HS-5 (cell line): ENCODE measurements at regions not wholly inside any gene's neighbourhood (a gene's known extent, or its start where the extent isn't known, plus 50 kb on each side); places are given as distances from the start of the nearest gene placed in this dataset.

Experiments
- DNase-seq: peaks from one replicate; pipeline ENCODE4 v3.0.0-alpha.2; 2012; ENCODE audit warnings: low read depth

DNA sequence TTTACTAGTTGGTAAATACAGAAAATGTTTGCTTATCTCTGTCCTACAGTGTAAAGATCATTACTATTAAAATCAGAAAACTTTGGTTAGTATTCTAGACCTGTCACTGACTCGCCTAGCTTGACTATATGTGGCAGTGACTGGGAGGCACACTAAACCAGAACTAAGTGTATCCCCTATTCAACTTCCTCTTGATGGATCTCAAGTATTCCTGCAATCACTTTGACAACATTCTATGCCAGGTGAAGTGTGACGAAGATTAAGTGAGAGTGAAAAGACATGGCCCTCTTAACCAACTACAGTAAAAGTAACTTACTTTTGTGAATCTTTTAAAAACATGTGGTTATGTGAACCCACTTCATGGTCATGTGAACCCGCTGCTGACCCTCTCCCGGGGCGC lies 223.0 kb upstream of the ADAMTS5 start:
- no peak for DNase-seq

DNA sequence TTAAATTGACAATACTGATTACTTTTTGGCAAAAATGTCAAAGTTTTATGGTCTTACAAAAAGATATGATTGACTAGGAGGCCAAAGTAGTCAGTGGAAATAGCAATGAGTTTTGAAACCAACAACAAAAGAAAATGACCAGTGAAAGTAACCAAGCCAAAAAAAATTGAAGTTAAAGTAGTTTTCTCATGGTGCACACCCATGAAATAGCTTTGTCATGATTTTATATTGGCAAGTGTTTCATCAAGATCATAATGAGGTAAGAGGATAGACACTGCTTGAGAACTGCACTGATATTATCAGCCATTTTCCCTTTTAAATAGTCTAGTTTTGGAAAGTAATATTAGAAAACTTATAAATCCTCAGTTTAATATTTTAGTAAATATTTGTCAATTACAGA lies 206.2 kb upstream of the ADAMTS5 start:
- no peak for DNase-seq

DNA sequence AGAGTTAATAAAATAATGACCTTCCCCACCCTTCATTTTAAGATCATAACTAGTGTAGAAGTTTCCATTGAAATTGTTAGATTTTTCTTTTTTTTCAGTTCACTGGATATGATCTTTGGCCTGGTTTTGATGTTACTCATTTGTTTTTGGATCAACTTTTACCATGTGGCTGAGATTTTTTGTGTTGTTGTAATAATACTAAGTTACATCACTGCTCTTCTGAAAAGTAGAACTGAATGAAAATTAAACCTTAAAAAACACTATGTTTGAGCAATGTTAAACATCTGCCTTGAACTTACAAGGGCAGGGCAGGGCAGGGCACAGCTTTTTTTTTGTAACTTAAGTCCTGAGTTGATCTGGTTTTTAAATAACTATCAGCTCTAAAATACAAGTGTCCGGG lies 204.8 kb upstream of the ADAMTS5 start:
- DNase-seq, result no peak

DNA sequence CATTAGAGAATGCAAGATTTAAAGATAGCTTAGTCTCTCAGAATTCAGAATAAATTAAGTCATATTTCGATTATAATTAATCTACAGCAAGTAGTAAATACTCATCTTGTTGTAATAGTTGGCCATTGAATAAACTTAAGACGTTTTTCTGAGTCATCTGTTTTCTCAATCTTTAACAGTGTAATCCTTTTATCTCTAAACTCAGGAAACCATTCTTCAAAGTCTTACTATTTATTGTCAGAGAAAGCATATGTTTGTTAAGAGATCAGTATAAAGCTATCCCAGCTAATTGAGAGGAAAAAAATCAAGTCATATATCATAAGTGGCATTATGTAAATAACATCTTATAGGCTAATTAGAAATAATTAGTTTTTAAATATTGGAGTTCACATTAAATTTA lies 201.2 kb upstream of the ADAMTS5 start:
- DNase-seq, result no peak

DNA sequence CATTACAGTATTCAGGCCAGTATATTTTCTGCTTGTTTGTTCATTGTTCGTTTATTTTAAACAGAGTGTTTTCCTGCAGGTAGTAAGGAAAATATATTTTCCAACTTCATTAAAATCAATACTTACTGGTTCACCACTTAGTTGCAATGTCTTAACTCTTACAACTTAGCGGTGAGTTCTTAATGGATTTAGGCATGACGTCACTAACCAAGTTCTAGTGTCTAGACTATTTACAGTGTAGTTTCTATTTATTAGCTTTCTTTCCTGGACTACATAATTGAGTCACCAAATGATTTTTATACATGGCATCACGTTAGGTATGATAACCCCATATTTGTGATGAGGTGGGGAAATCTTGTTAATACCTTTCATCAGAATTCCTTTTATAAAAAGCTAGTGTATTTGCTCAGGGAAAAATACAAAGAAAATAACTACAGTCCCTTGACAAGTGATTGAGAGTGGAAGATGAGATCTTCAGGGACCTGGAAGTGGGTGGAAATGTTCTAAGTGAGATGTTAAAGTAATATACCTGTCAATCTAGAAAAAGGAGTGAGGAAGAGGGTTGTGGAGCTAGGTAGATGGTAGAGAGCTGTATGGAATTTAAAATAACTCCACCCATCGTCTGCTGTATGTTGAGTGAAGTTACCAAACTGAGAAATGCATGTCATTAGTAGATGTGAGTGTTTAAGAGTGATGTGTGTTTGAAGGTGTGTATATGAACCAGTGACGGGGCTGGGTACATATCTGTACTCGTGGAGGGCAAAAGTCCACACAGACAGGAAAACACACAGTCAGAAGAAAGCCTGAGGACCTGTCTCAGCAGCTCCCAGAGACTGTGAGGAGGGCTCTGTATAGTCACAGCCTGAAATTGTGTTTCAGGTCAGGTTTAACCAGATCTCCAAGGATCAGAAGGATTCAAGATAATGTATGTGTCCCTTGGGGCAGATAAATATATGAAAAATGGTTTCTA lies 197.6 kb upstream of the ADAMTS5 start:
- no peak for DNase-seq

DNA sequence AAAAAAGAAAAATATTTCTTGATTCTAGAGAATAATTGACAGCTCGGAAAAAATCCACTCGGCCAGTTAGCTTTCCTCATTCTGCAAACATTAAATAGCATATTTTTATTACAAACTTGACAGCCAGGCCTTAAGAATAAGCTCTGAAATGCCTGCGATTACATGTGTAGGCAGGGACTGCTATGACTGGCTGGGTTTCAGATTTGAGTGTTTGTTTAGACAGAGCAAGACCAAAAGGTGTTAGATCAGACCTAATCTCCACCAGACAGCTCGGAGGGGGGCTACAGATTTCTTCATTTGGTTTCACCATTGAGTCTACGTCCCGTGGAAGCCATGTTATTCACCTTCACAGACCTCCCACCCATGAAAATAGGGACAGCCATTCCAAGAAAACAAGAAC lies 192.1 kb upstream of the ADAMTS5 start:
- no peak for DNase-seq

DNA sequence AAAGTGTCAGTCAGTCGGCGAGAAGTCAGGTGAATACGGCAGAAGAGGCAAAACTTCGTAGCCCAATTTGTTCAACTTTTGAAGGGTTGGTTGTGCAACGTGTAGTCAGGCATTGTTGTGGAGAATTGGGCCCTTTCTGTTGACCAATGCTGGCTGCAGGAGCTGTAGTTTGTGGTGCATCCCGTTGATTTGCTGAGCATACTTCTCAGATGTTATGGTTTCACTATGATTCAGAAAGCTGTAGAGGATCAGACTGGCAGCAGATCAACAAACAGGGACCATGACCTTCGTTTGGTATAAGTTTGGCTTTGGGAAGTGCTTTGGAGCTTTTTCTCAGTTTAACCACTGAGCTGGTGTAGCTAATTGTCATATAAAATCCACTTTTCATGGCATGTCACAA lies 190.2 kb upstream of the ADAMTS5 start:
- no peak for DNase-seq

DNA sequence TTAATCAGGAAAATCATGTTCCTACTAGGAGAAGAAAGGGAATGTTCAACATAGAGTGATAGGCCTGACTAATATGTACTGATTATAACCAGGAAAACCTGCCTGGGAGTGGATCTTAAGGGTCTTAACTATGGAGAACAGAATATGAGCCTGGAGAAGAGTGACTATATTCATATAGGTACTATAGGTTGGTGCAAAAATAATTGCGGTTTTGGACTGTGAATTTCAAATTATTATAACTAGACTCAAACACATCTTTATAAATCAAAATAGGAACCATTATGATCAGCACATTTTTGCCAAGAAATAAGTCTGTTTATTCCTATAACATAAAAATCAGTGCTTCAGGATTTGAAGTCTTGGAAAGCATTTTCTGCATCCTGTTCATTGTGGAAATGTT lies 189.8 kb upstream of the ADAMTS5 start:
- DNase-seq, result no peak

DNA sequence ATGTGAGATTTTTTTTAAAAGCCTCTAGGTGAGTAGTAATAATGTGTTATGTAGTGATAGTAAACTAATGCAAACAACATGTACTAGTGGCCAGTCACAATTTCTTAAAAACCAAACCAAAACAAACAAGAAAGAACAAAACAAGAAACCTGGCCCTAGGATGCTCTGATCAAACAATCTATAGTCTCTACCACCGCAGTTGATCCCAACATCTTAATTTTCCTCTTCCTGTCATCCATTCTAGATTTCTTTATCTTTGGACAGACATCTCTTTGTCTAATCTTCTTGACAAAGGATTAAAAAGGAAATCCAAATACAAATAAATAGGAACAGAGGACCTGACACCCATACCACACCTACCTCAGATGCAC lies 188.2 kb upstream of the ADAMTS5 start:
- no peak for DNase-seq

DNA sequence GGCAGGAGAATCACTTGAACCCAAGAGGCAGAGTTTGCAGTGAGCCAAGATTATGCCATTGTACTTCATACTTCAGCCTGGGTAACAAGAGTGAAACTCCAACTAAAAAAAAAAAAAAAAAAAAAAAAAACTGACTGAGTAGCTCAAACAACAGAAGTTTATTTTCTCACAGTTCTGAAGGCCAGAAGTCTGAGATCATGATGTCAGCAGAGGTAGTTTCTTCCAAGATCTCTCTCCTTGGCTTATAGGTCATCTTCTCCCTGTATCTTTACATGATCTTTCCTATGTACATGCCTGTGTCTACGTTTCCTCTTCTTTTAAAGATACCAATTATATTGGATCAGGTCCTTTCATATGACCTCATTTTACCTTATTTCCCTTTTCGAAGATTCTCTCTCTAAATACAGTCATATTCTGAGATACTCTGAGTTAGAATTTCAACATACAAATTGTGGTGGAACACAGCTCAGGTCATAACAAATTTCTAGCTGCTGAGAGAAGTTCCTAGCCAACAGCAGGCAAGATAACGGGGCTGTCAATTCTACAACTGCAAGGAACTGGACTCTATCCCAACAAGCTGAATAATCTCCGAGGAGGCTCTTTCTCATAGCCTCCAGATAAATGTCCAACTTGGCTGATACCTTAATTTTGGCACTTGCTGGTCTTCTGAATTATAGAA lies 187.7 kb upstream of the ADAMTS5 start:
- DNase-seq, result no peak

DNA sequence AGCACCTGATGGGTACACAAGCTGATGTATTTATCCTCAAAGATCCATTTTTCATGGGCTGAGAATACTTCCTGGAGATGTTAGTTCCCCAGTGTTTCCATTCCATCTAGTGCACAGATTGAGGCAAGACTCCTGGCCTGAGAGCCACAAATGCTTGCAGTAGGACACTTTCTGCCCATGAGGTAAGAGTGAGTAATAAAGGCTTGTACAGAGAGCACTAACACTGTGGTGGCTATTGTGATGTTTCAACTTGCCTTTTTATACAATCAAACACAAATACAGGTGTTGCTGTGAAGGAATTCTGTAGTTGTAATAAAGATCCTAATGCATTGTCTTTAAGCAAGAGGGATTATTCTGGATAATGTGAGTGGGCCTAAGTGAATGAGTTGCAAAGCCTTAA lies 186.1 kb upstream of the ADAMTS5 start:
- no peak for DNase-seq

DNA sequence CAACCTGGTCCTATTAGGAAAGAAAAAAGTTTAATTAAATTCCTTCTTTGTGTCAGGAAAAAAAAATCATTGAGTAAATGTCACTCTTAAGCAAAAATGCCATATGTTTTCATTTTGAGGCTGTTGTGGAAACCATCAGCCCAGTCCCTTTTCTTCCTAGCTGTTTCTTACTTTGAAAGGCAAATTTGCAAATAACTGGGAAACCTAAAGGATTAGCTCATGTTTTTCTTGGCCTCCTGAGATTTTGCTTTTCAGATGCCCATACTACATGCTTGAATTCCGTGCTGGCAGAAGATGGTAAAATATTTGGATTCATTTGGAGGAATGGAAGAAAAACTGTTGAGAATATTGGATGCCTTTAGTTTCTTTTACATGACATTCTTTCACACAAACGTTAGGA lies 182.1 kb upstream of the ADAMTS5 start:
- DNase-seq, result no peak

DNA sequence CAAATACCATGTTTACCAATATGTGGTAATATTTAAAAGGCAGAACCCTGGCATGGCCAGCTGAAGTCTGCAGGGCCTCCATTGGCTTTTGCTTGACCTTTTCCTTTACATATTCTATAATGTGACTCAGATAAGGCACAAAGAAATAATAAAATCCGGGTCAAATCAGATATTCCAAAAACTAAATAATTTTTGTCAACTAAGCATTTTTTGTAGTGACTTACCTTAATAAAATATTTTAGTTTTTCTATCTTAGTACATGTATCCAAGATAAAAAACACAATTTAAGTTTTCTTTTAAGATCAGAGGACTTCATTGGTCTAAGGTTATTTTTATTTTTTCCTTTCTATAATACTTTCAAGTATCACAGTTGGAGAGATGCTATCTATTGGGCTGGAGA lies 179.4 kb upstream of the ADAMTS5 start:
- DNase-seq, result no peak

DNA sequence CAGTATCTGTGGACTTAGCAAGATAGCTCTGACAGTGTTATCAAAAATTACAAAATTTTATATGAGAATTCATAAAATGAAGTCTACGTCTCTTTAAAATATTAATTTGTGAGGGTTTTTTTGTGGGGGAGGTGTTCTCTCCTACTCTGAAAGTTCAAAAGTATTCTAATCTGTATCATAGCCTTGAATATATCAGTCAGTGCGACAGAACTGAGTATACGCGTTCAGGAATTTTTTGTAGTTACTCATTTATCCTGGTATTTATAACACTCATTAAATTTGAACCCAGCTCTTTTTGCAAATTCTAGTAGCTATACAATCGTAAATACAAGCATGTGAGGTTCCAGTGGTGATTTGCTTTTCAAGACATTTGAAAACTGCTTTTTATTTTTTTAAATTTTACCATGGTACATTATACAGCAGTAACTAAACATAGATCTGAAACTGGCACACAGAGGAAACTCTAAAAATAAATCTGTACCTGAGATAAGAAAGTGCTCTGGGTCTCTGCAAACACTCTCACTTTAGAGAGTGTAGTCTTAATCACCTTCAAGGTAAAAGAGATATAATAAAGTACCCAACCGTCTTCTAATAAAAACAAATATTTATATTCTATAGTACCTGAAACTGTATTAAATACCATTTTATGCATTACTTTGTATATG lies 178.4 kb upstream of the ADAMTS5 start:
- DNase-seq, result no peak

DNA sequence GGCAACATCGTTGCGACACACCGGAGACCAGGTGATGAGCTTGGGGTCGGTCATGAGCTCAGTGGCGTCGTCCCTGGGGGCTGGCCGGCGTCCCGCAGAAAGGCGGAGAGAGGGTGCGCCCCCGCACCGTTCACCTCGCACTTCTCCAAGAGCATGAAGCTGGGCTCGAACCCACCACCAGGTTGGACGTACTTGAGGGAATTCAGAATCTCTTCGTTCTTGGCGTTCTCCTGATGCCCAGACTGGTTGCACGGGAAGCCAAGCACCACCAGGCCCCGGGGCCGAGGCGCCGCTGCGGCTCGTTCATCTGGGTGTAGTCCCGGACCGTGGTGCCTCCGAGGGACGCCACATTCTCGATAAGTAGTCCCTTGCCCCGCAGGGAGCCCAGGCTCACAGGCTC lies 176.6 kb upstream of the ADAMTS5 start:
- no peak for DNase-seq

DNA sequence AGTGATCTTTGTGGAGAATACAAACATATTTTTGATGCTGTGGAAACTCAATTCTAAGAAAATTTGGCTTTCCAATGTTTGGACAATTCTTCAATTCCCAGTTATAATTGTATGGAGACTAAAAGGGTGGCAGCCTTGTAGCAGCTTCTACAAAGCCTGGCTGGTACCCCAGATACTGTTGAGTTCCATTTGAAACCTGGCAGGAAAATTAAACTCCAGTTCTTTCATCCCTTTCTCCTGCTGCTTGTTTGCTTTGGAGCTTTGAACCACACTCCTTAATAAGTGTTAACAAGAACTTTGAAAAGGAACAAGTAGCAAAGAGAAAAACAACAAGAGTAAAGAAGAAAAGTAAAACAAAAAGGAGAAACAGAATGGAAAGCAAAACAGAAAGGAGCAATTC lies 172.6 kb upstream of the ADAMTS5 start:
- no peak for DNase-seq

DNA sequence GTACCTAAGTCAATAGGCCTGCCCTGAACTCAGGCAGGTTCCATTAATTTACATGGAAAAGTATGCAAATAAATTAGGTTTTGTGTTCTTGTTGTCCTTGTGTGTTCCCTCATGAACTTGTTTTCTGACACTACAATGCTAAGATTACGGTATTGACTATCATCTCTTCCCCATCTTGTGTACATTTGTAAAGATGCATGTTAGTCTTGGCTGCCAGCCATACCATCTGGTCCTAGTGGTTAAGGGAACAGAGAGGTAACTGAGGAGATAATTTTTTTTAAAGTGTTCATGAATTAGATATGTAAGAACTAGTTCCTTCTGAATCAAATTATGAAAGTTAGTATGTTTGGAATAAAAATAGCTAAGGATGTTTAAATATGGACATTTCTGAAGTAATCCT lies 167.6 kb upstream of the ADAMTS5 start:
- DNase-seq, result no peak

DNA sequence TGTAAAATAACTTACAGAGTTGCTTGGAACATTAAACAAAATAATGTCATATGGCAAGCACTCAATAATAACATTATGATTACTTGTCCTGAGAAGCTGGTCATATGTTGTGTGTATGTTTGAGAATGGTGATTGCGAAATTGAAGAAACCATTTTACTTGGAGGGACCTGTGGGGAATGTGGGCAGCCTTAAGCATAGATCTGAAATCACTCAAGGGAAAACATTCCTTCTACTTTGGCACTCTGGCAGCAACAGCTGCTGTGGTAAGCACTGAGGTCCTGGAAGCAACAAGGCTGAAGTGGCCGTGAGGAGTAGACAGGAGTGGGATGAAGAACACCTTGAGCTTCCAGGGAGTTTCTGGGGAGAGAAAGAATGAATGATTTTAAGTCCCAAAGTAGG lies 165.4 kb upstream of the ADAMTS5 start:
- no peak for DNase-seq

DNA sequence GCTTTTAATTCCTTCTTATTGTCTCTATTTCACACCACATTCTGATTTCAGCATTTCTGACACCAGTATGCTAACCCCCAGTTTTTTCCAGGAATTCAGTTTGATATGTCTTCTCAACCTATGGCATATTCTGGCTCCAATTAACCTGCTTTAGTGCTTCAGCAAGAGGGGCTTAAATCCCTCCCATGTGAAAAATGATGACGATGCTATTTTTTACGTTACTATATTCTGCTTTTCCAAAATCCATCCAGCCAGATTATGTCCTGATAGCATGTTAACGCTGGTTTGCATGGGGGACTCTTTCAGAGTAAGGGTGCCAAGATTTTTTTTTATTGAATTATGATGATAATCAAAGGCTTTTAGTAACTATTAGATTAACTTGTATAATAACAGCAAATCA lies 163.3 kb upstream of the ADAMTS5 start:
- DNase-seq, result no peak

DNA sequence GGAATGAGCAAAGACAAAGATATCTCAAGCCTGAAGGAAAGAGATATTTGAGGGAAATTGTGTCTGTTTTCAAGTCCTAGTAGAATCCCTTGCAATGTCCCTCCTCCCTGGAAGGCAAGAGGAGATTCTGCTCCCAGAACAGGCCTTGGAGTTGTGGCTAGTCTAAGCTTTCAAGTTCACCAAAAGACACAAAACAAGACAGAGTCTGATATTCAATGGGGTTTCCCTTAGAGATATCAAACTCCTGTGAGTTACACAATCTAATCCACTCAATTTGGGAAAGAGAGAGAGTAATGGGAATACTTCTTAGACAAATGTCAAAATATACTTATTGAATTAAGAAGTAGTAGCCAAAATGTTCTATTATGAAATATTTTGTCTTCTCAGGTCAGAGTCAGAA lies 162.8 kb upstream of the ADAMTS5 start:
- no peak for DNase-seq

DNA sequence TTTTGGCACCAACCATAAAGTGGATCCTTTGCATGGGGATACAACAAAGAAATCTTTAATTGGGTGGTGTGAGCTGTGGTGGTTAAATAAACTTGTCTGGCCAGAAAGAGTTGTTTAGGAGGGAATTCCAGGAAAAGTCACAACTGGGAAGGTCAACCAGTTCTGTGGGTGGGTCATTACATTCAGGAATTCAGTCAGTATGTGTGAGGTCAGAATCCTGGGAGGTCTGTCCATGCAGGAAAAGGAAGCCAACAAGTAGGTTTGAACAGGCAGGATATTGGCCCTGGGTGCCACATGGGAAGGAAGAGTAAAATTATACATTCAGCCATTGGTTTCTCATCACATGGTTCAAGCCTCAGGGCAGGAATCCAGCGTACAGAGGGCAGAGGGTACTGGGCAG lies 162.3 kb upstream of the ADAMTS5 start:
- DNase-seq, result no peak

DNA sequence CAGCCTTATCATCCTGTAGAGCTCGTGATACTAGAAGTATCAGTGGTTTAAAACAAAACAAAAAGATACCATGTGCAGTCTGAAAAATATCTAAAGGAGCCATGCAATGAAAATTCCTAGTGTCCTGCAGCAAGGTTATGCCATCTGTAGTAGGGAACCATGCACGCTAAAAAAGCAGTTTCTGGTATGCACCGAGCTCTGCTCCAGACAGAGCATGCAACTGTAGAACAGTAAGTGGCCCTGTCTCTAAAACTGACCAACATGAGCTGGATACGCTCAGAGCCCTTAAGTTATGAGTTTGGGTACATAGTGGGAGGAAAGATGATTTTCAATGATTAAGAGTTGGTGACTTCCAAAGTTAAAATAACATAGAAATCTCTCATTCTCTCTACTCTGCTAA lies 159.3 kb upstream of the ADAMTS5 start:
- DNase-seq, result no peak

DNA sequence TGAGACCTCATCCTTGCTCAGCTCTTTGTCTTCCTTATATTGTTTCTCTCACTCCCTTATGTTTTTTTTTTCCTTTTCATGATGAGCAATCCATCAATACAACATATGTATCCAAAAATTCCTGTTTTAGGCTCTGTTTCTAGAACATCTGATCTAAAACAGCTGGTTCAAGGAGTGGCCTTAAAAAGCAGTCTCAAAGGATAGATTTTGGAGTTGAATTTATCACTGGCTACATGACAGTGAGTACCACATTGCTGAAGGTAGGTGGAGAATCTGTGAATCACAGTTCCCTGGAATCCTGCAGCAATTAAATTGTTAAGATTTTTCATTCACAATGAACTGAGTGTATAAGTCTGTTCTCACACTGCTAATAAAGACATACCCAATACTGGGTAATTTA lies 155.8 kb upstream of the ADAMTS5 start:
- no peak for DNase-seq
